NCI-H146 (cell line): ENCODE measurements at regions not wholly inside any gene's neighbourhood (a gene's known extent, or its start where the extent isn't known, plus 50 kb on each side); places are given as distances from the start of the nearest gene placed in this dataset.

Experiments used
- DNase-seq: peaks from one replicate; lab custom pipeline; 2025; lab: John Stamatoyannopoulos, UW

DNA sequence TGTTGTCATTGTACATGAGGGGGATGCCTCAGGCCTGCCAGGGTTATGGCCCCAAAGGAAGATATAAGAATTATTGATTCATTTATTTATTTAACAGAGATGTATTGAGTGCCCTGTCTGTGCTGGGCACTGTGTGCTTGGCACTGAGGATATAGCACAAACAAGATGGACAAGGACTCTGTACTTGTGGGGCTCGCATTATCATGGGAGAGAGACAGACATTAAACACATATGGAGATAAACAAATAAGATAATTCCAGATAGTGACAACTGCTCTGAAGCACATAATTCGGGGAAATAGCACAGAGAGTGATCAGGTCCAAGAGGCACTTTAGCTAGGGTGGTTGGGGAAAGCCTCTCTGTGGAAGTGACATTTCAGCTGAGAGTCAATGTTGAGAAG is 119.8 kb upstream of the ARHGAP20 start:
- DNase-seq = no peak

DNA sequence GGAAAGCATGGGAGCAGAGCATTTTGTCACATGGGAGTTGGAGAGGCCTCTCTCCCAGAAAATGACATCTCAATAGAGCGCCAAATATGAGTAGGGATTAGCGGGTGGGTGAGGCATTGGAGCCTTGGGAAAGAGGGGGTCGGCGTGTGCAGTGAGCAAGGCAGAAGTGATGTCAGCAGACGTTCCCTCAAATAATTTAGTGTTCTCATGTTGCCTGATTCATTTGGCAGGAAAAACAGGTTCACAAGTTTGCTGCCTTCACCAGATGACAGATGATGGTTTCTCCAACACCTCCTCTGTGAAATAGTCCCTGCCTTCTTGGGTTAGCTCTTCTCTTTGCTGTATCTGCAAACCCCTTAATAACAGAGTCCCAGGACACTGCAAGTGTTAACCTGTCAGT is 118.5 kb upstream of the ARHGAP20 start:
- DNase-seq = no peak

- no peak for DNase-seq
These were observed 118.1 kb upstream of the ARHGAP20 start for GRCh38 chr11:110830344-110830743.

DNA sequence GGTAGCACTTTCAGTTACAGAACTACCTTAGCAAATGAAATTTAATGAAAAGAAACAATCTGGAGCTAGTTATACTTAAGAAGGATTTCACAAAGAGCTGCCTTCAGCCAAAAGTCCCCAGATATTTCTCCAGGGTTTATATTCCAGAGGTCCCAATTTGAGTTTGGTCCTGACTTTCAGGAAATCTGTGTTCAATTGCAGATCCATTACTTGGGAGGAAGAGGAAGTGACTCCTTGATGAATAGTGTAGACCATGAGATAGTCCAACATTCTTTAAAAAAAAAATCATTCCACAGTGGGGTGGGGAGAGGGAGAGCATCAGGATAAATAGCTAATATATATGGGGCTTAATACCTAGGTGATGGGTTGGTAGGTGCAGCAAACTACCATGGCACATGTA is 117.6 kb upstream of the ARHGAP20 start:
- DNase-seq = no peak

GRCh38 chr11:110828086-110828485 is 115.8 kb upstream of the ARHGAP20 start:
- DNase-seq = no peak

GRCh38 chr11:110827276-110827675 is 115.0 kb upstream of the ARHGAP20 start:
- DNase-seq = no peak

DNA sequence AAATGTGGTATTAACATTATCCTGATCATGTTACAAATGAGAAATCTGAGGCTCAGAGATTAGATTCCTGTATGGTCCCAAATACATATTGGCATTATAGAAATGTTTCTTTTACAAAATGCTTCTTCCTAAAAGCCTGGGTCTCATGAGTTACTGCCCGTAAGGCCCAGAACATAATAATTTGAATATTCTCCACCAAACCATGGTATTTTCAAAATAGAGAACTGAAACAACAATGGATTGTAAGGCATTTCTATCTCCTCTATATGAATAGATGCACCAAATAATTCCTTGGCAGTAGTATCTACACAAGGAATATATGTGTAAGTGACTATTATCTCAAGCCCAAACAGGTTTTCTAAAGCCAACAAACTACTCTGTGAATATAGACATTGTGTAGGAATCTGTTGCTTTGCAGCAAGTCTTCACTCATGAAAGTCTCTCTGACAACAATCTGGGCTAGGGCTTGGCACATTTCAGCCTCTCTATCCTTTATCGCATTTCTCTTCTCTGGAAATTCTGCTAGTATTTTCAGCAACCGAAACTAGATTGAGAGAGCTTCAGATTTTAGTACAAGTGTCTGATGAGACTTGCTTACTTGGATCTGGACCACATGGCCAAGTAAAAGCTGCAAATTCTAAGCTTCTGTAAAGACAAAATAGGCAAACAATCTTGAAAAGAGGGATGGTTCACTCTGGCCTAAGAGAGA is 112.8 kb upstream of the ARHGAP20 start:
- no peak for DNase-seq

DNA sequence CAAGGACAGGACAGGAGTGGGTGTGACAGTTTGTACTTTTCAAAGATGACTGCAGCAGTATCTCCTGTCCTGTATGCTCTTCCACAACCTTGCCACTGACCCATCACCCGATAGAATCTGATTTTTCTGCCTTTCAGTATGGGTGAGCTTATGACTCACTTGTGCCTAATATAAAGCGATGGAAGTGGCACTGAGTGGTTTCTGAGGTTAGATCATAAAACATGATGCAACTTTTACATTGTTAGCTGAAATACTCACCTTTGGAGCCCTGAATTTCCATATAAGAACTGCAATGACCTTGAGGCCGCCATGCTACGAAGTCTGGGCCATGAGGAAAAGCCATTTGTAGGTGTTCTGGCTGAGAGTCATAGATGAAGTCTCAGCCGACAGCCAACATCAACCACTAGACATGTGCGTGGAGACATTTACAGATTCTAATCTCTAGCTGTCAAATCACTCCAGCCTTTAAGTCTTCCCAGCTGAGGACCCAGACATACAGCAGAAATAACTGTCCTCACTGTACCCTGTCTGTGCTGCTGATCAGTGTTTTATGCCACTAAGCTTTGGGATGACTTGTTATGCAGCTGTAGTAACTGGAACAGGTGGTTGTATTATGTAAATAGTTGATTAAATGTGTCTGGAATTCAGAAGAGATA is 105.9 kb upstream of the ARHGAP20 start:
- DNase-seq = no peak

- no peak for DNase-seq
These were observed 100.0 kb upstream of the ARHGAP20 start for GRCh38 chr11:110812086-110812733.

DNA sequence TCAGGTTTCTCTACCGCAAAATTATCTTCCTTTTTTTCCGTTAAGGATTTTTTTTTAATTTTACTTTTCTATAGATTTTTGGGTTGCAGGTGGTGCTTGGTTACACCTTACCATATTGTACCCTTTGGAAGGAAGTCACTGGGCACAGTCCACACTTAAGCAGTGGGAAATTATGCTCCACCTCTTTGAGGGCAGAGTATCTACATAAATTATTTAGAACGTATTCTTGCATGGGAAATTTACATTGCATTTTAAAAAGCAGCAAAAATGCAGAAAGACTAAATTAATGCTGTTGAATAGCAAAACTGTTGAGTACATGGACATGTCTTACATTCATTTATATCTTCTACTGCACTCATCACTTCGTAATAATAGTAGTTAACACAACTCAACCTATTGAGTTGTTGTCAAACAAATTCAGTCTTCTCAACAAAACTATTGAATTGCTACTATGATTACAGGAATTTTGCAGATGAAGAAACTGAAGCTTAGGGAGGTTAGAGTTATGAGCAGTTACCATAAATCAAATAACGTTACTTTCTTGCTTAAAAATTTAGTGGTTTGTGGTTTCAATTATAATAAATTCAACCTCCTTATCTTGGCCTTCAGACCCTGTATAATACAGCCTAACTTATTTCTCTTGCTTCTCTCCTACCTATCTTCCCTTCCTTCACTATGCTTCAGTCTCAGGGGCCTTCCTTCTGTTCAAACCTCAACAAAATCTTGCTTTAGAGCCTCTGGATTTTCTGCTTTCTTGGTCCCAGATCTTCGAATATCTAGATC is 97.4 kb upstream of the ARHGAP20 start:
- DNase-seq = no peak

- DNase-seq = no peak
These were observed 96.0 kb upstream of the ARHGAP20 start for GRCh38 chr11:110808248-110808647.

- no peak for DNase-seq
These were observed 95.6 kb upstream of the ARHGAP20 start for GRCh38 chr11:110807801-110808200.

DNA sequence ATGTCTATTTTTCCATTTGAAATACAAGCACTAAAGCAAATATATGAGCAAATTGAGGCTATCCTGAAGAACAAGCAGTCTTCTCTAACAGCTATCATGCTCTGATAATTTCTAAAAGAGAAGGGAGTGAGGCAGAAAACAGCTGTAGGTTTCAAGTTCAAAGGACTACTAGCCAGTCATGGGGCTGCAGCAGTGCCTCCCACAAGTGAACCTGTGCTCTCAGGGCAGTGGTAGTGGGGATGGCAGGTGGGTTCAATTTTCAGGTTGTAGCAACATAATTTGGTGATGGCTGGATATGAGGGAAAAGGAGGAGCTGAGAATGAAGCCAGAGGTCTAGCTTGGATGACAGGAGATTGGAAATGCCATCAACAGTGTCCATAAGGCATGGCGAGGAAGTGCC is 93.5 kb upstream of the ARHGAP20 start:
- DNase-seq = no peak

GRCh38 chr11:110802162-110802561 is 89.9 kb upstream of the ARHGAP20 start:
- DNase-seq = no peak

DNA sequence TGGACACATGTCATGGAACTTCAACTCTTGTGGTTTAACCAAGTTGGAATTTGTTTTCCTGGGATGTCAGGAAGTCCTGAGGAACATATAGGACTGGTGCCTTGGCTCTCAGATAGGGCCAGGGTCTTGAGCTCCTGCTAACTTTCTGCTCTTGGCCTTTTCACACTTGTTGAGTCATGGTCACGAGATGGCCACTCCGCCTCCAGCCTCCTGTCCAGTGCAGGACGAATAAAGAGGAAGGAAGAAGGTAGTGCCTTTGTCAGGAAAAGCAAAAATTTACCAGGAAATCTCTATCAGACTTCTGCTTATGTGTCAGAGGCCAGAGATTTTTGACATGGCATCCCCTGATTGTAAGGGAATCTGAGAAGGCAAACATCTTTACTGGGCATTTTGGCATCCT is 89.1 kb upstream of the ARHGAP20 start:
- no peak for DNase-seq

DNA sequence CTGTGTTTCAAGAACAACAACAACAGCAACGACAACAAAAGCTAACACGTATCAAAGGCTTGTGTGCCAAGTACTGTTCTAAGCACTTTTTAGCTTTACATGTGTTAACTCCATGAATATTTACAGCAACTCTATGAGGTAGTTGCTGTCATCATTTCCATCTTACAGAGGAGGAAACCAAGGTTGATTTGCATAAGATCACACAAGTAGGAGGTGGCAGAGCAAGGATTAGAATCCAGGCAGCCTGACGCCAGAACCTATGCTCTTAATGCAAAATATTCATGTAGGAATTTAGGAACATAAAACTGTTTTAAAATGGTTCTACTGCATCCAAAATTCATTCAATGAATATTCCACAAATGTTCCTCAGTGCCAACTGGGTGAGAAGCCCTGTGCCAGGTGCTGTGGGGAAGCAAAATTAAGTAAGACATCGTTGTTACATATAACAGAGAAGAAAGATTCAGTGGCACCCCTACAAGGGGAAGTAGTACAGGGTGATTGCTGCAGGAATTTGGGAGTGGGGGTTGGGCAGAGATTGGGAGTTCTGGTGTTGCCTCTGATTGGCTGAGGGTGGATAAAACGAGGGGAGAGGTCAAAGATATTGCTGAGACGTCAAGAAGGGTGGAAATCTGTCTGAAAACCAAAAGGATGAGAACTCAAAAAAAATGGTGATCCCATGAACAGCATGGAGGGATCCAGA is 86.1 kb upstream of the ARHGAP20 start:
- DNase-seq = no peak

DNA sequence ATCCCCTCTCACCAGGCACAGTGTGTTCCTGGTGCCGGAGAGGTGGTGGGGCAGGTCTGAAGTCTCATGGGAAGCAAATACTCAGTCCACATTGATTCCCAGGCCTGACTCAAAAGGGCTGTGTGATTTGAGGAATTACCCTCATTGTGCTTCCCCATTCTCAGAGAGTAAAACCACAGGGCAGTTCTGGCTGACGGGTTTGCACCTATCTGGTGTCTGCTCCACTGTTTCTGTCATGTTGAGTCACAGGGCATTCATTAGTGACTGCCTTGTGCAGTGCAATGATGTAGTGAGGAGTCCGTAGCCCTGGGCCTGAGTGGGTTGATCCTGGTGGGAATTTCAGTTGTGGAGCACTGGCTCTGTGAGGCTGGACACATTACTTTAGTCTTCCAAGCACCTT is 85.2 kb upstream of the ARHGAP20 start:
- DNase-seq = no peak

GRCh38 chr11:110795112-110795624 is 82.9 kb upstream of the ARHGAP20 start:
- no peak for DNase-seq

DNA sequence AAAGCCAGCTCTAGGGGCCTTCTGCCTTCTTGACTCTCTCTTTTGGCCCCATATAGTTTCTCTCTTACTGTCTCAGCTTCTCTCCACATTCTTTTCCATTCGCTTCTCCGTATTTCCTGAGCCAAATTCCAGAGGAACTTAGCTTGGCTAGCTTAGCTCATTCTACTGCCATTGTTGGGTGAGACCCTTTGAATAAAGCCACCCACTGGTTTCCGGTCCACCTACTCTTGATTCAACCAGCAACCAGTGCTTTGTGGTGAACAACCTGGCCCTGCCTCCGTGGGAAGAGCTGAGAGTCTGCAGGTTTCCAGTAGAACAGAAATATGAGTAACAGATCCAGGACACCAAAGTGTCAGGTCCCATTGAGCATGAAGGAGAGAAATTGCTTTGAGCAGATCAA is 81.3 kb upstream of the ARHGAP20 start:
- DNase-seq = no peak

- no peak for DNase-seq
These were observed 79.4 kb upstream of the ARHGAP20 start for GRCh38 chr11:110791621-110792020.

GRCh38 chr11:110787680-110788079 is 75.4 kb upstream of the ARHGAP20 start:
- DNase-seq = no peak
